ENCODE measurements at regions not wholly inside any gene's neighbourhood (a gene's known extent, or its start where the extent isn't known, plus 50 kb on each side); places are given as distances from the start of the nearest gene placed in this dataset.
A peak's percentile ranks its signal among the peaks of the same experiment; 100 is the strongest.

- DNase-seq (ENCODE audit: low spot score) = peak; percentile 48
These were observed 146.5 kb downstream of the GLI2 start for GRCh38 chr2:120881981-120882788.

- DNase-seq (ENCODE audit: low spot score) = no peak
These were observed 148.2 kb downstream of the GLI2 start for GRCh38 chr2:120883607-120884440.

- DNase-seq (ENCODE audit: low spot score) = no peak
These were observed 149.0 kb downstream of the GLI2 start for GRCh38 chr2:120884472-120885290.

- DNase-seq (ENCODE audit: low spot score) = no peak
These were observed 149.7 kb downstream of the GLI2 start for GRCh38 chr2:120885321-120885720.

- no peak for DNase-seq (ENCODE audit: low spot score)
These were observed 150.1 kb downstream of the GLI2 start for GRCh38 chr2:120885749-120886148.

GRCh38 chr2:120886534-120887319, 151.1 kb downstream of the GLI2 start:
- no peak for DNase-seq (ENCODE audit: low spot score)

GRCh38 chr2:120887320-120887697, 151.6 kb downstream of the GLI2 start:
- no peak for DNase-seq (ENCODE audit: low spot score)

GRCh38 chr2:120887741-120888231, 152.1 kb downstream of the GLI2 start:
- no peak for DNase-seq (ENCODE audit: low spot score)

- no peak for DNase-seq (ENCODE audit: low spot score)
These were observed 153.2 kb downstream of the GLI2 start for GRCh38 chr2:120888851-120889250.

- DNase-seq (ENCODE audit: low spot score) = no peak
These were observed 154.3 kb downstream of the GLI2 start for GRCh38 chr2:120889936-120890335.

GRCh38 chr2:120890566-120891360, 155.1 kb downstream of the GLI2 start:
- DNase-seq (ENCODE audit: low spot score) = no peak

- DNase-seq (ENCODE audit: low spot score) = no peak
These were observed 156.8 kb downstream of the GLI2 start for GRCh38 chr2:120892271-120892966.

GRCh38 chr2:120892967-120893667, 157.4 kb downstream of the GLI2 start:
- peak; percentile 75 for DNase-seq (ENCODE audit: low spot score)

GRCh38 chr2:120893811-120894584, 158.3 kb downstream of the GLI2 start:
- DNase-seq (ENCODE audit: low spot score) = no peak

GRCh38 chr2:120894966-120895365, 159.3 kb downstream of the GLI2 start:
- DNase-seq (ENCODE audit: low spot score) = no peak

- no peak for DNase-seq (ENCODE audit: low spot score)
These were observed 160.5 kb downstream of the GLI2 start for GRCh38 chr2:120896126-120896525.

- no peak for DNase-seq (ENCODE audit: low spot score)
These were observed 161.2 kb downstream of the GLI2 start for GRCh38 chr2:120896901-120897300.

- no peak for DNase-seq (ENCODE audit: low spot score)
These were observed 161.7 kb downstream of the GLI2 start for GRCh38 chr2:120897399-120897798.

Data from umbilical cord (tissue), 1 donor.